SK-N-SH treated with all-trans-retinoic acid at 6 μM for 48 hours (cell line): ENCODE measurements at regions not wholly inside any gene's neighbourhood (a gene's known extent, or its start where the extent isn't known, plus 50 kb on each side); places are given as distances from the start of the nearest gene placed in this dataset.

Experiments used
- BACH2 ChIP-seq: fragments of 250-450 bp; sonication (Bioruptor Pico); IDR thresholded peaks from 2 replicates; pipeline ENCODE4 v1.9.0; 2021; ENCODE audit warnings: mild to moderate bottlenecking, borderline replicate concordance
- CSDC2 ChIP-seq: fragments of 250-450 bp; sonication (Bioruptor Pico); IDR thresholded peaks from 2 replicates; pipeline ENCODE4 v1.5.0; 2020; ENCODE audit warnings: mild to moderate bottlenecking, moderate library complexity
- ISL1 ChIP-seq: fragments of 250-450 bp; sonication (Bioruptor Pico); IDR thresholded peaks from 2 replicates; pipeline ENCODE4 v2.1.2; 2022; ENCODE audit warnings: mild to moderate bottlenecking, moderate library complexity
- PPARA ChIP-seq: fragments of 250-450 bp; sonication (Bioruptor Pico); IDR thresholded peaks from 2 replicates; pipeline ENCODE4 v1.5.0; 2020; ENCODE audit warnings: mild to moderate bottlenecking, borderline replicate concordance
- SNAI2 ChIP-seq: fragments of 250-450 bp; sonication (Bioruptor Pico); IDR thresholded peaks from 2 replicates; pipeline ENCODE4 v1.5.0; 2020; ENCODE audit warnings: mild to moderate bottlenecking, moderate library complexity
- TCF4 ChIP-seq: fragments of 250-450 bp; sonication (Bioruptor Pico); IDR thresholded peaks from 2 replicates; pipeline ENCODE4 v1.8.0; 2021; ENCODE audit warnings: mild to moderate bottlenecking, moderate library complexity, borderline replicate concordance
- ZFP3 ChIP-seq: fragments of 250-450 bp; sonication (Bioruptor Pico); IDR thresholded peaks from 2 replicates; pipeline ENCODE4 v1.5.0; 2020; ENCODE audit warnings: mild to moderate bottlenecking, moderate library complexity
- ZFP30 ChIP-seq: fragments of 450-650 bp; formaldehyde crosslinking; IDR thresholded peaks from 2 replicates; pipeline ENCODE4 v1.5.0; 2022; ENCODE audit warnings: mild to moderate bottlenecking, moderate library complexity
- TF ChIP-seq, protein P1 (sequence below): fragments of 250-450 bp; sonication (Bioruptor Pico); IDR thresholded peaks from 2 replicates; pipeline ENCODE4 v1.8.0; 2020; ENCODE audit warnings: mild to moderate bottlenecking, moderate library complexity, borderline replicate concordance
- TF ChIP-seq, protein P2 (sequence below): fragments of 250-450 bp; sonication (Bioruptor Pico); IDR thresholded peaks from 2 replicates; pipeline ENCODE4 v1.5.1; 2020; ENCODE audit warnings: low read depth, mild to moderate bottlenecking, moderate library complexity
- TF ChIP-seq, protein P3 (sequence below): fragments of 250-450 bp; sonication (Bioruptor Pico); IDR thresholded peaks from 2 replicates; pipeline ENCODE4 v1.8.0; 2021; ENCODE audit warnings: low read depth, mild to moderate bottlenecking, moderate library complexity, borderline replicate concordance

DNA sequence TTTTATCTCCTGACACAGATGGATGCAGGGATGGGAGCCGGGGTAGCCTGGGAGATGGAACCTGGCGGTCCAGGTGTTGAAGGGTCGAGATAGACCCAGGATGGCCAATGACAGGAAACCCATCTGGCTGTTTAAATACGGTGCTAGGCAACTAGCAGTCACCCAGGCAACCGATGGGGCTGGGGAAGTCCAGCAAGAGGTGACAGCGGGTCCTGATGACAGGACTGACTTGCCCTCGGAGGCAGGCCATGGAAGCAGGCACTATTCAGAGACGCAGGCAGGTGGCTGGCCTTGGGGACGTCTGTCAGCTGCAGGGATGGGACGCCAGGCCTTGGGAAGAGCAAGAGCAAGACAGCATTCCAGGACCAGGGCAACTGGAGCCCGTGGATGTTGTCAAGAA is 135.4 kb upstream of the RALGAPA2 start:
- TF ChIP-seq, protein P1, sequence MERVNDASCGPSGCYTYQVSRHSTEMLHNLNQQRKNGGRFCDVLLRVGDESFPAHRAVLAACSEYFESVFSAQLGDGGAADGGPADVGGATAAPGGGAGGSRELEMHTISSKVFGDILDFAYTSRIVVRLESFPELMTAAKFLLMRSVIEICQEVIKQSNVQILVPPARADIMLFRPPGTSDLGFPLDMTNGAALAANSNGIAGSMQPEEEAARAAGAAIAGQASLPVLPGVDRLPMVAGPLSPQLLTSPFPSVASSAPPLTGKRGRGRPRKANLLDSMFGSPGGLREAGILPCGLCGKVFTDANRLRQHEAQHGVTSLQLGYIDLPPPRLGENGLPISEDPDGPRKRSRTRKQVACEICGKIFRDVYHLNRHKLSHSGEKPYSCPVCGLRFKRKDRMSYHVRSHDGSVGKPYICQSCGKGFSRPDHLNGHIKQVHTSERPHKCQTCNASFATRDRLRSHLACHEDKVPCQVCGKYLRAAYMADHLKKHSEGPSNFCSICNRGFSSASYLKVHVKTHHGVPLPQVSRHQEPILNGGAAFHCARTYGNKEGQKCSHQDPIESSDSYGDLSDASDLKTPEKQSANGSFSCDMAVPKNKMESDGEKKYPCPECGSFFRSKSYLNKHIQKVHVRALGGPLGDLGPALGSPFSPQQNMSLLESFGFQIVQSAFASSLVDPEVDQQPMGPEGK = no peak
- no peak for TF ChIP-seq ZFP3
- TF ChIP-seq SNAI2 (CRISPR knock-in tag) = no peak
- no peak for TF ChIP-seq ISL1
- no peak for TF ChIP-seq PPARA (CRISPR knock-in tag)
- TF ChIP-seq, protein P2, sequence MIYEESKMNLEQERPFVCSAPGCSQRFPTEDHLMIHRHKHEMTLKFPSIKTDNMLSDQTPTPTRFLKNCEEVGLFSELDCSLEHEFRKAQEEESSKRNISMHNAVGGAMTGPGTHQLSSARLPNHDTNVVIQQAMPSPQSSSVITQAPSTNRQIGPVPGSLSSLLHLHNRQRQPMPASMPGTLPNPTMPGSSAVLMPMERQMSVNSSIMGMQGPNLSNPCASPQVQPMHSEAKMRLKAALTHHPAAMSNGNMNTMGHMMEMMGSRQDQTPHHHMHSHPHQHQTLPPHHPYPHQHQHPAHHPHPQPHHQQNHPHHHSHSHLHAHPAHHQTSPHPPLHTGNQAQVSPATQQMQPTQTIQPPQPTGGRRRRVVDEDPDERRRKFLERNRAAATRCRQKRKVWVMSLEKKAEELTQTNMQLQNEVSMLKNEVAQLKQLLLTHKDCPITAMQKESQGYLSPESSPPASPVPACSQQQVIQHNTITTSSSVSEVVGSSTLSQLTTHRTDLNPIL = no peak
- no peak for TF ChIP-seq TCF4 (CRISPR knock-in tag)
- no peak for TF ChIP-seq ZFP30
- TF ChIP-seq CSDC2 (CRISPR knock-in tag) = no peak
- TF ChIP-seq, protein P3, sequence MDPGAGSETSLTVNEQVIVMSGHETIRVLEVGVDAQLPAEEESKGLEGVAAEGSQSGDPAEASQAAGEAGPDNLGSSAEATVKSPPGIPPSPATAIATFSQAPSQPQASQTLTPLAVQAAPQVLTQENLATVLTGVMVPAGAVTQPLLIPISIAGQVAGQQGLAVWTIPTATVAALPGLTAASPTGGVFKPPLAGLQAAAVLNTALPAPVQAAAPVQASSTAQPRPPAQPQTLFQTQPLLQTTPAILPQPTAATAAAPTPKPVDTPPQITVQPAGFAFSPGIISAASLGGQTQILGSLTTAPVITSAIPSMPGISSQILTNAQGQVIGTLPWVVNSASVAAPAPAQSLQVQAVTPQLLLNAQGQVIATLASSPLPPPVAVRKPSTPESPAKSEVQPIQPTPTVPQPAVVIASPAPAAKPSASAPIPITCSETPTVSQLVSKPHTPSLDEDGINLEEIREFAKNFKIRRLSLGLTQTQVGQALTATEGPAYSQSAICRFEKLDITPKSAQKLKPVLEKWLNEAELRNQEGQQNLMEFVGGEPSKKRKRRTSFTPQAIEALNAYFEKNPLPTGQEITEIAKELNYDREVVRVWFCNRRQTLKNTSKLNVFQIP (CRISPR knock-in tag) = no peak
- no peak for TF ChIP-seq BACH2 (CRISPR knock-in tag)
